ENCODE measurements at regions not wholly inside any gene's neighbourhood (a gene's known extent, or its start where the extent isn't known, plus 50 kb on each side); places are given as distances from the start of the nearest gene placed in this dataset.
"Not testable (repeated sequence)": the region's sequence is repeated elsewhere in the genome, so short reads cannot be mapped to it uniquely, and the experiment has no call there.

DNA sequence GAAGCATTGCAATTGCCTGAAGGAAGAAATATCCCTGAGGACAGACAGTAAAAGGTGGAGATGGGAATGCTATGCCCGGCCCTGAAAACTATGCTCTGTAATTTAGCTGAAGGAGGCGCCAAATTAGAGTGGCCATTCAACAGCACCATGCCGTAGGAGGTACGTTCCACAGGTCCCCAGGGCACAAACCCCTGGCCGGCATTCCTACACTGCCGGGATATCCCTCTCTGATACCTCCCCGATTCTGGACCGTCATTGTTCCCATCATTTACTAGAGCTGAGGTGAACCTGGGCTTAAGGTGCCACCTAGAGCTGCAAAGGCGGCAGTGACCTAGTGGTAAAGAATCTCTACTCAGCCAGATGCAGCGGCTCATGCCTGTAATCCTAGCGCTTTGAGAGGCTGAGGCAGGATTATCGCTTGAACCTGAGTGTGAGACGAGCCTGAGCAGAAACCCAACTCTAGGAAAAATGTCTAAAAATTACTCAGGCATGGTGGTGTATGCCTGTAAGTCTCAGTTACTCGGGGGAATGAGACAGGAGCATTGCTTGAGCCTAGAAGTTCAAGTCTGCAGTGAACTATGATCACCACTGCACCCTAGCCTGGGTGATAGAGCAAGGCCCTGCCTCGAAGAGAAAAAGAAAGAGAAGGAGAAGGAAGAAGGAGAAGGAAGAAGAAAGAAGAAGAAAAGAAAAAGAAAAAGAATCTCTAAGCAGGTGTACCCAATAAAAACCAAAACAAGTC lies 53.0 kb upstream of the TNKS2 start:
- peak; percentile 10 for DNase-seq

DNA sequence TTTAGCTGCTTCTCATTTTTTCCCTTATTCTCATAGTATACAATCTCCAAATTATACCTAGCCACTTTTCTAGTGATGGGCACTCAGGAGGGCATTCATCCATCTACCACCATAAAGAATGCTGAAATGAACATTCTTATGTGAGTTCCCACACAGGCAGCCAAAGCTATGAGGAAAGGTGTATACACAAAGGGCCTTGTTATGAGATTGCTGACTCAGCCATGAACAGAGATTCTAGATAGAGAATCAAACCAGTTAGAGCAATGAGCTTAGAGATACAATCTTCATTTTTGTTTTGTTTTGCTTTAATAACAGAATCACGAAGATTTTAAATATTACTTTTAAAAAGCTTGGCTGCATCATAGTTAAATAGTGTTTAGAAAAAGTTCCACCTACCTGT lies 54.8 kb upstream of the TNKS2 start:
- no peak for DNase-seq

DNA sequence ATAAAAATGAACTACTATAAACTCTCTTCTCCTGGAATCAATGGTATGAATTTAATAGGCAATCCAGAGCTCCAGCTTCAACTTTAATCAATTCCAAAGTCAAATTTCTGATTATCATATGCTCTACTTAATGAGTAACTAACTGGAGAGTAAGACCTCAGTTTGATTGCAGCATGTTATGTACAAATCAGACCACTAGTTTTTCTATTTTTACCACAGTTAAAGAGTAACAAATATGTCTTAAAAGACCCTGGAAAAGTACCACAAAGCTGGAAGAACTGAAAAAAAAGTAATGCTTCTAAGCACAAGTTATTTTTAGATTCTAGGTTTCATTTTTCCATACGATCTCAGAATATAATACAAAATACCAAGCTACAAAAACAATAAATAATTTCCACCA lies 56.0 kb upstream of the TNKS2 start:
- no peak for DNase-seq

DNA sequence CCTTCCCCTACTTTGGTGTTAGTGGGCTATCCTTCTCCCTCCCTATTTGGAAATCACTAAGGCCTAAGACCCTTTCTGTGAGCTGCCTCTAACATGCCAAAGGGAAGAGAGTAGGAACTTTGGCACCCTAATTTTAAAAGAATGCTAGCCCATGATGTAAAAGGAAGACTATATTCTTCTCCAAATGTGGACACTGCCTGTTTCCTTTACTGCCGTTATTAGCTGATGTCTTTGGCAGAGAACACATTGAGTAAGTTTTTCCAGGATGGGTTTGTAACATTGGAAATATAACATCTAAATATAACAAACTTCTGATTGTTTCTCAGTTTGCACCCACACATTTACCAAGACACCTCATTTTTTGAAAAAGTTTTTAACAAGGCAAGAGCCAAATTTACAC lies 56.9 kb upstream of the TNKS2 start:
- DNase-seq: no peak

DNA sequence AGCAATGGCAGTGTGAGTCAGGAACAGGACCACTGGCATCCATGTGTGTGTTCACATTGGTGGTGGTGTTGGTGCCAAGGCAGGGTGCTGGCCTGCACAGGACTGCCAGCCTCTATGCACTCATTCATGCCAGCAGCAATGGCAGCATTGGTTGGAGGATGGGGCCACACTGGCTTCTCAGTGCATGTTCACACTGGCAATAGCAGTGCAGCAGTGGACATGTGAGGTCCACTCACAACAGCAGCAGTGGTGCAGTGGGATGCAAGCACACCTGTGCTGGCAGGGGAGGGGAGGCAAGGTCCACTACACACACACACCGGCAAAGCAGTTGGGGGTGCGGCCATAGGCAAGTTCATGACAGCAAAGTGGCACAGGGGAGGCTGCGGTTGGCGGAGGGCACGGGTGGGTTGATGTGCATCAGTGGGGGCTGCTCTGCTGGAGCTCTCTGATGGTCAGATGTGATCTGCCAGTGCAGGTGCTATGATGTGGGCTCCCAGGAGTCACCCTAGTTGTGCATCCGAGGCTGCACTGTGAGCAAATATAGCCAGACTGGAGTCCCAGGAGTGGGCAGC lies 57.8 kb upstream of the TNKS2 start:
- DNase-seq: no peak

DNA sequence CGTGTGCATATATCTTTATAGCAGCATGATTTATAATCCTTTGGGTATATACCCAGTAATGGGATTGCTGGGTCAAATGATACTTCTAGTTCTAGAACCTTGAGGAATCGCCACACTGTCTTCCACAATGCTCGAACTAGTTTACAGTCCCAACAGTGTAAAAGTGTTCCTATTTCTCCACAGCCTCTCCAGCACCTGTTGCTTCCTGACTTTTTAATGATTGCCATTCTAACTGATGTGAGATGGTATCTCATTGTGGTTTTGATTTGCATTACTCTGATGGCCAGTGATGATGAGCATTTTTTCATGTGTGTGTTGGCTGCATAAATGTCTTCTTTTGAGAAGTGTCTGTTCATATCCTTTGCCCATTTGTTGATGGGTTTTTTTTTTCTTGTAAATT lies 66.0 kb upstream of the TNKS2 start:
- not testable (repeated sequence) for DNase-seq

DNA sequence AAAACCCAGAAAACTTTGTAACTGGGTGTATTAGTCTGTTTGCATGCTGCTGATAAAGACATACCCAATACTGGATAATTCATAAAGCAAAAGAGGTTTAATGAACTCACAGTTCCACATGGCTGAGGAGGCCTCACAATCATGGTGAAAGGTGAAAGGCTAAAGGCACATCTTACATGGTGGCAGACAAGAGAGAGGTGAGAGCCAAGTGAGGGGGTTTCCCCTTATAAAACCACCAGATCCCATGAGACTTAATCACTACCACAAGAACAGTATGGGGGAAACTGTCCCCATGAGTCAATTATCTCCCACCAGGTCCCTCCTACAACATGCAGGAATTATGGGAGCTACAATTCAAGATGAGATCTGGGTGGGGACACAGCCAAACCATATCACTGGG lies 68.9 kb upstream of the TNKS2 start:
- DNase-seq: not testable (repeated sequence)

DNA sequence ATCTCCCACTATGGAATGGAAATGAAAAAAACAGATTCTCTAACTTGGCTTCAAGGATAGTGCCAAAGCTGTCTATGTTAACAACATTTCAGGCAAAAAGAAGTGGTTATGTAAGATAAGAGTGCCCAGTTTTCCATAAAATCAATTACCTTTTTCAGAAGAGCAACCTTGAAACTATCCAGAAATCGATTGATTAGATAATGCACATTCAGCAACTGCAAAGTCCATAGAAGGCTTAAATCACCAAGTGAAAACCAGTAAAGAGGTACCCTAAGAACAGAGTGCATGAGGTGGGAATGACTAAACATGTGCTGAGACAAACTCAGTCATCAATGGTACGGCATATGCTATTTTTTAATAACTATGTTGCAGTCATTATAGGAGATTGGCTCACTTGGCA lies 71.9 kb upstream of the TNKS2 start:
- DNase-seq: no peak

DNA sequence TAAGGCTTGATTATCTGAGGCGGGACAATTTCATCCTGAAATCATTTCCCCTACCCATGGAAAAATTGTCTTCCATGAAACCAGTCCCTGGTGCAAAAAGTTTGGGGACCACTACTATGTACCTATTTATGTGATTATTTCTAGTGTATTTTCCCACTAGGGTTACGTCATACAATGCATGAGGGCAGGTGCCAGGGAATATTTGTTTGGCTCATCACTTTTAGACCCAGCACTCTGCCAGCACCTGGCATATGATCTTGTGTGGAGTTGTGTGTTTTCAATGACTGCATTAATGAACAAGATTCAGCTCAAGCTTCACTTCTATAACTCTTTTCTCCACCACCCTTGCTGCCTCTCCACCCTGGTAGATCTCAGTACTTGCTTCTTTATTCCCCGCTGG lies 73.3 kb upstream of the TNKS2 start:
- DNase-seq: no peak

DNA sequence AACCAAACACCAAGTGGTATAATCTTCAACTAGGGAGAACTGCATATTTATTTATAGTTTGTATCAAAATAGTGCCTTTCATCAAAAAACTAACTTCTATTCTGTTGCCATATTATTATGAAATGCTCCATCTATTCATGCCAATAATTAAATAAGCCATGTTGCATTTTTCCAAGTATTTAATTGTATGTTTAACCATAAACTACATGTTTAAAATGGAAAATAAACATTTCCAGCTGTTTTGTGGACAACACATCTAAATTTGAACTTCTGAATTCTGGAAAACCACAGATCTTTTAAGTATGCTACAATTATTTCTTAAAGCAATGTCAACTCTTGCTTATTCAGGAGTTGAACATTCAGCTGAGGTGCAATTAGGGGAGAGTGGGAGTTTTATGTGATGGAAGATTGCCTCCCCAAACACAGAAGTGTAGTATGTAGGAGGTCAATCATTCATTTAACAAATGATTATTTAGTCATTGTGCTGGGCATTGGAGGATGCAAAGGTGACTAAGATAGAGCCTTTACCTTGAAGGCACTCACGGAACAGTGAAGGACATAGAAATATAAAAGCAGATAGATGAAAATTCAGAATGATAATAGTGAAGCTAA lies 80.7 kb upstream of the PPP1R3C start:
- DNase-seq: no peak

DNA sequence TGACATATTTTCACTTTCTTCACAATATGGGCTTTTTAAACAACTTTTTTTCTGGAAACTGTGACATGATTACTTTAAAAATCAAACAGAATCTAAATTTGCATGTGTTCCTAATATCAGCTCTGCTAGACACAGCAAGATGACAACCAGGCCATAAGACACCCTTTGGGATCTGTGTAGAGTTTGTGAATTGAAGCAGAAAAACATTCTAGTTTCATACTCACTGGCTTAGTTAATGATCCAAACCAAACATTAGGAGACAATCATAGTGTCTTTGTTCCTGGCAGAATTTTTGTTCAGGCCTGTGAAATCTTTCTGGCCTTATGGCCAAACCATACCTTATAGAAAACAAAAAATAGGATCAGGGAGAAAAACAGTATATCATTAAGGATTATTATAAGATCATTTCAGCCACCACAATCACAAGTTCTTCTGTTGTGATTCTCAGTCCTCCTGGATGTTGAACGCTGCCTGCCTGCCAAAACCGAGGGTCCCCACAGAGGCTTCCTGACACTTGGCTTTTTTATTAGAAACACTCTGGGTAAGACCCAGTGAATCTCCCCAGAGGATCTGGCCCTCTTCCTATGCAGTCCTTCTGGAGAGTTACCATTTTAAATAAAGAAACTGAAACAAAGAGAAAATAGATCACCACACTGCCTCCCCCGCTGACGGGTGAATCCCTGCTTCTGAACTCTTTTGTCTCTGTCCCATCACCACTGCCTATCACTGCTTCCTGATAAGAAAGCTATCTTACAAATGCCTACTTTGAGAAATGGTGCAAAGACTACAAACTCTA lies 79.2 kb upstream of the PPP1R3C start:
- DNase-seq: no peak

DNA sequence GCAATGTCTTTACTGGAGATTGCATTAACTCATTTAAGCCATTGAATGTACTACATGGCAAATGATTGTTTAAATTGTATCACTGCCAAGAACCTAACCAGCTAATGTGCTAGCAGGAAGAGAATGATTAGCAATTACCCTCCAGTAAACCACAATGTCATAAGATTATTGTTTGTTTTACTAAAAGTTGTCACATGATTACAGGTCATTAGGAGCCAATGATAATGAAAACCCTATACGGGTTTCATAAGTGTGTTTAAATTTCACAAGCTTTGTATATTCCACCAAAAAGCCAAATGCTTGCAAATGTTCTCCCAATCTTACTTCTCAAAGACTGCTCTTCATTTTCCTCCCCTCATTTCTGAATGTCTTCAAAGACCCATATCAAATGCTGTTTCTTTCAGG lies 76.5 kb upstream of the PPP1R3C start:
- DNase-seq: no peak

DNA sequence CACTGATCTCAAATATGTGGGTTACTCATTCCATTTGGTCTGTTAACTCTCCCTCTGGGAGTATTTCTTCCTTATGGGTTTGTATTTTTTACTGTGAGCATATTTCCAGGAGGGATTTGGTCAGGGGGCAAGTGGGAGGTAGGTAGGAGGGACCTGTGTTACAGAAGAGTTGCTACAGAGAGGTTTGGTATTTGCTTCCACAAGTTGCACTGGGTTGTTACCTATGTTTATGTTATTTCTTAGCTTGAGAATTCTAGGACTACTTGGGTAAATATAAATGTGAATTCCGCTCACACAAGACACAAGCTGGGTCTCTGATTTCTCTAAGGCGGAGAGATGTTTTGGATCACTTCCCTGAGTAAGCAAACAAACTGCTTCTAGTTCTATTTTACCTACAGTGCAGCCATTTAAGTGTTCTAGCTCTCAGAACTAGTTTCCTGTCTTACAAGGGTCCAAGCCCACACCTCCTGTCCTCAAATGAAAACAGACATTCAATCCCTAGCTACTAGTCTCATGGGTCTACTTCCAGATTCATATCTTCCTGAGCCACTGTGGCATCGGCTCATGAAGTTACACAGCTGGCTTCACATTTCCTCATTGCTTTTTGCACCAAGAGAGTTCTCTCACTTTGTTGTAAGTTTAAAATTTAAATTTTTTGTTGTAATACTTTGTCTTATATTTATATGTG lies 75.4 kb upstream of the PPP1R3C start:
- no peak for DNase-seq

DNA sequence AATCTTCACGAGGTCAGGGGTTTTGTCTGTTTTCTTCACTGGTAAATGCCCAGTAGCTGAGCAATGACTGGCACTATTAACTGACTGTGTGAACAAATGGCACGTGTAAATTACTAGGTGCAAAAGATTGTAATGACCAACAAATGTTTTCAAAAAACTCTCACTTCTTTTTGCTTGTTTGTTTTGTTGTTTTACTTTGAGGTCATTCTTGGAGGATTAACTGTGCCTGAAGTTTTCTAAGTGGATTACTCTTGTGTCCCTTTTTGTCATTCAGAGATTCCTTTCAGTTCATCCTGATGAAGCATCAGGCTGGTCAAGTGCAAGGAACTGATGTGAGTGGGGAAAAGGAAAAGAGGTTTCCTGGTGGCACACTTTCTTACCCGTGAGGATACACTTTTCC lies 74.4 kb upstream of the PPP1R3C start:
- DNase-seq: no peak

DNA sequence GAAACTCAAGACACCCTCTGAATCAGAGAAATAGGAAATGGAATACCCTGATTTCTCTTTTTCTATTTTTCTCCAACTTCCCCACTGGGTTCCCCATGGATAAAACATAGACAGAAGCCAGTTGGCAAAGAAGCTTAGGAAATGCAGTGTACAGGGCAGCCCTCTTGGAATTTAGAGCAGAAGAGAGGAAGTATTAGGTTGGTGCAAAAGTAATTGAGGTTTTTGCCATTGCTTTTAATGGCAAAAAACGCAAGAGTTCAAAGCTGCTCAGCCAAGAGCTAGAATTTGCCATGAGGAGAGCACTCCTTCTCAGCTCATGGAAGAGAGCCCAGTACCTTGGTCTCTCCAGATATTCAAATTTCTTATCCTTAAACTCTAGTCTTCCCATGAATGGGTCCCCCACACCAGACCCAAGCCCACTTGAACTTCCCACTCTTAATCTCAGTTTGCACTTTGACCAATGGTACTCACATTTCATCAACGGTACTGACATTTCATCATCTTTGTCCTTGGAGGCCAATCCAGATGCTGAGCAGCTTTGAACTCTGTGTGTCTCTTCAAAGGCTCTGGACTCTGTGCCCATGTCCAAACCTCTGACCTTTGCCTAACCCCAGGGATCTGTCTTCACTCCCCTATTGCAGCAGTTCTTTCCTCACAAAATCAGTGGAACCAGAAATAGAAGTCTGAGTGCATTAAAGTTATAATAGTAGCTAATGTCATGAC lies 73.2 kb upstream of the PPP1R3C start:
- DNase-seq: no peak

DNA sequence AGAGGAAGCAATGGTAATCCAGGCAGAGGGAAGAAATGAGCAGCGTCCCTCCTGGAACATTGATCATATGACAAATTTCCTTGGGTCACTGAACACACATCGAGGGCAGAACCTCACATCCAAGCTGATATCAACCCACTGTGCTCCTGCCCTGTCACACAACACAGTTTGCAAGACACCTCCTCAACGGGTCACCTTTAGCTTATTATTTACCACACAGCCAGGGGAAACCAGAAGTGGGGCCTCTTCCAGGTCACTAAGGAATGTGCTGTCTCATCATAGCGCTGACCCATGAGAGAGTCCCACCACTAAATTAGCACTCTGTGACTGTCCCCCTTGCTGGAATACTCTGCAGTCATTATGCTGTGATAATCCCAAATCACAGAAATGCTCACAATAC lies 69.7 kb upstream of the PPP1R3C start:
- DNase-seq: no peak

DNA sequence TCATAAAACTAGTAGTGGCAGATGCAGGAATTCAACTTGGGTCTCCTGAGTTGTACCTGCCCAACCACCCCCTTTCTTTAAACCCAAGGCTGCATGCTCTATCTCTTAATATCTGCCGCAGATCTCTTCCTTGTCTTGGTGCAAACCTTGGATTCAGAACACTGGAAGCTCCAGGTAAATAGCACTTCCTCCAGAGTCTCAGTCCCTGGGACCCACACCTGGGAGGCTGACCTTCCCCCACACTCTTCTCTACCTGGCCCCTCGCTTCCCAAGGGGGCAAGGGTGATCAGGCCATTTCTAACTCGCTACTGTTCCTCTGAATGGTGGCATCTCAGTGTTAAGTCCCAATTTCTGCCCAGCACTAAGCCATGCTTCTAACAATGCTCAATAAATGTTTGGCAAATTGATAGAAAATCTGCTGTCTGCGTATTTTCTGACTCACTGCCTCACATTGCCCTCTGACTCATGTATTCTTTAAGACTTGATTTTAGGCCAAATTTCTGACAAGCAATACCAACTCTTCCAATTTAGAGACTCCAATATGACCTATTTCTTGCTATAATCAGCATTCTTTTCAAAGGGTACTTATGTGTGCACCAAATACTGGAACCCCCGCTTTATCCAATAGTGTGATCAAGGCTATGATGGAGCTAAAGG lies 68.0 kb upstream of the PPP1R3C start:
- no peak for DNase-seq

DNA sequence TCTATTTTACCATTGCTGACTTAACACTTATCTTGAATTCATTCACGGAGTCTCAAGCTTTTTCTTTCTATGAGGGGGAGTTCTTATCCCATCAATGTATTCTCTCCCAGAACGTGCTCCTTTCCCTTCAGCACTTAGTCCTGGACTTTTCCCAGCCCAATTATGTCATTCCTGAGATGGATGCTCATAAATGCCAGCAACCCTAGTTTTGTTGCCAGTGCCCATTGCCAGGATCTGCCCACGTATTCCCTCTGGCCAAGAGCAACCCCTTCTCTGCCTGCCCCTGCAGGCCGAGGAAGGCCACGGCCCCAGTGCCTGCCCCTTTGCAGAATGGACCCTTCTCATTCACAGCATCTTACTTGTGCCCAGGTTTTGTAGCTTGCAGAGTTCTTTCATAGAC lies 67.4 kb upstream of the PPP1R3C start:
- no peak for DNase-seq

DNA sequence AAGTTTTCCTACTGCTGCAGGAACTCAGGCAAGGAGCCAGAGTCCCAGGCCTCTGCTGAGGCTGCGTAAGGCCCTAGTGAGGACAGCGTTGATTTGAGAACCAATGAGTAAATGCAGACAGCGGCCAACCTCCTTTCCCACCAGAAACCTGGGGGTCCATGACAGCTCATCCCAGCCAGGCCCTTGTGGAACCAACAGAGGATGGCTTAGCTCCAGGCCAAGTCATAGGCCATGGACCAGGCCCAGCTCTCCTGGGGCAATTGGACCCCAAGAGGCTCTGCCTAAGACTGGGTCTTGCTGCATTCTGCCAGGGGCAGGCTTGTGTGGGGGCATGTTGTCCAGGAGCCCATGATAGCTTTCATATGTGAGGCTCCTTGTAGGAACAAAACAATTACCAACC lies 65.4 kb upstream of the PPP1R3C start:
- DNase-seq: no peak

DNA sequence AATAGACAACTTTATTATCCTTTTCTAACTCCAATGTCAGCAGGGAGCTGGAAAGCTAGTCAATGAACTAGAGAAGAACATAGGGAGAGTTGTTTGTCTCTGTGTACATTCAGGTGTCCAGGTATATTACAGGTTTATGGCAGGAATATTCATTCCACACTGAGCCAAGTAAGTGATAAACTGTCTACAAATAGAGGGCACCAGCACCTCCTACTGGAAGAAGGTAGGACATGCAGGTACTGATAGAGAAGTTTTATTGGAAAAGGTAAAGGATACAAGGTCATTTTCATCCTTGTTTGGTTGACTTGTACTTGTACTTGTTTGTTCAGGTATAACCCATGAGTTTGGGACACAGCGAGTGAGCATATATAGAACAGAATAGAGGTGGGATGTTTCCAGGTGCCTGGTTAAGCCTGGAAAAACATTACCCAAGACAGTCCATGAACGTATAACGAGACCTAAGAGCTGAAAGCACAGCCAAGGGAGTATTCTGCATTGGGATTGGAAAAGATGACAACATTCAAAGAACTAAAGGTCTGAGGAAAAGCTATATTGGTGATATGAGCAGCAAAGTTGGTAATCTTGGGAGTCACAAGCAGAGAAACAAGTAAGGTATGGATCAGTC lies 61.4 kb upstream of the PPP1R3C start:
- DNase-seq: no peak

DNA sequence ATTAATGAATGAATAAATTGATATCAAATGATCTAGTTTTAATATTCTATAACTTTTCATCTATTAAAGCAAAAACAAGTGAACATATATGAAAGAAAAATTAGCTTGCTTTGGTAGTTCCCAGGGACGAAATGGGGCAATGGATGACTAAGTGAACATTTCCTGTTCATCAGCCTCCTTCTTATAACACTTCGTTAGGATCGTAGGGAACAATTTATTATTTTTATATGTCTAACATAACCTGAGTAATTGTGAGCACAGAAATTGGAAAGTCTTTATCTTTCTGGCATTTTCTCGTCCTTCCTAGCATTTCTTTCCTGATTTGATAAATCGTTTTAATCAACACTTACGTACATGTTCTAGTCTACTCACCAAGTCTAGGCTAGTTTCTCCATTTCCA lies 59.1 kb upstream of the PPP1R3C start:
- DNase-seq: no peak

Data from left kidney (tissue), 1 donor.